ENCODE measurements at regions not wholly inside any gene's neighbourhood (a gene's known extent, or its start where the extent isn't known, plus 50 kb on each side); places are given as distances from the start of the nearest gene placed in this dataset.

DNA sequence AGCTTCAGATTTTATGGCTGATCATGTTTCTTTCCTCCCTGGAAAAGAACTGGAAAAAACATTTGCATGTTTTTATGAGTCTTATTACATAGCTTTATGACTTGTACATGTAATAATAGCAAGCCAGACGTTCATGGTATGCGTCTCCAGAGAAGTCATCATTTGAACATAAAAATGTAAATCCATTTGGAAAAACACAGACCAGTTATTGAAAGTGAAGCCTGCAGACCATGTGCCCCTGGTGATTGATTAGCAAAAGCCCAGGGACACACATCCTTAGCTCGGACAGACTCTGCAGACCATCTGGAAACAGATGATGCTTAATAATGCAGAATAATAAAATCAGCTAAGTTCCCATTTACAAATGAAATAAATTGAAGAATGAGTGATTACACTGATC, 283.1 kb downstream of the TDRD15 start:
- no peak for TF ChIP-seq CHD2 (IDR thresholded peaks at IDR 0.05; ENCODE audit: low read length, partially characterized antibody)
- TF ChIP-seq, protein P1, sequence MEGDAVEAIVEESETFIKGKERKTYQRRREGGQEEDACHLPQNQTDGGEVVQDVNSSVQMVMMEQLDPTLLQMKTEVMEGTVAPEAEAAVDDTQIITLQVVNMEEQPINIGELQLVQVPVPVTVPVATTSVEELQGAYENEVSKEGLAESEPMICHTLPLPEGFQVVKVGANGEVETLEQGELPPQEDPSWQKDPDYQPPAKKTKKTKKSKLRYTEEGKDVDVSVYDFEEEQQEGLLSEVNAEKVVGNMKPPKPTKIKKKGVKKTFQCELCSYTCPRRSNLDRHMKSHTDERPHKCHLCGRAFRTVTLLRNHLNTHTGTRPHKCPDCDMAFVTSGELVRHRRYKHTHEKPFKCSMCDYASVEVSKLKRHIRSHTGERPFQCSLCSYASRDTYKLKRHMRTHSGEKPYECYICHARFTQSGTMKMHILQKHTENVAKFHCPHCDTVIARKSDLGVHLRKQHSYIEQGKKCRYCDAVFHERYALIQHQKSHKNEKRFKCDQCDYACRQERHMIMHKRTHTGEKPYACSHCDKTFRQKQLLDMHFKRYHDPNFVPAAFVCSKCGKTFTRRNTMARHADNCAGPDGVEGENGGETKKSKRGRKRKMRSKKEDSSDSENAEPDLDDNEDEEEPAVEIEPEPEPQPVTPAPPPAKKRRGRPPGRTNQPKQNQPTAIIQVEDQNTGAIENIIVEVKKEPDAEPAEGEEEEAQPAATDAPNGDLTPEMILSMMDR (IDR thresholded peaks at IDR 0.05): no peak
- no peak for TF ChIP-seq RCOR1 (IDR thresholded peaks at IDR 0.05; ENCODE audit: low read depth, low read length)
- TF ChIP-seq POLR2AphosphoS2 (conservative IDR thresholded peaks at IDR 0.05; ENCODE audit: low read length): no peak
- TF ChIP-seq, protein P2, sequence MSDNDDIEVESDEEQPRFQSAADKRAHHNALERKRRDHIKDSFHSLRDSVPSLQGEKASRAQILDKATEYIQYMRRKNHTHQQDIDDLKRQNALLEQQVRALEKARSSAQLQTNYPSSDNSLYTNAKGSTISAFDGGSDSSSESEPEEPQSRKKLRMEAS (IDR thresholded peaks at IDR 0.05): no peak
- TF ChIP-seq HOXA7 (CRISPR knock-in tag; IDR thresholded peaks at IDR 0.05): no peak
- TF ChIP-seq RNF2 (IDR thresholded peaks at IDR 0.05; ENCODE audit: borderline replicate concordance, low read depth): no peak
- TF ChIP-seq NFE2L2 (conservative IDR thresholded peaks at IDR 0.05; ENCODE audit: low read length): no peak
- TF ChIP-seq, protein P3, sequence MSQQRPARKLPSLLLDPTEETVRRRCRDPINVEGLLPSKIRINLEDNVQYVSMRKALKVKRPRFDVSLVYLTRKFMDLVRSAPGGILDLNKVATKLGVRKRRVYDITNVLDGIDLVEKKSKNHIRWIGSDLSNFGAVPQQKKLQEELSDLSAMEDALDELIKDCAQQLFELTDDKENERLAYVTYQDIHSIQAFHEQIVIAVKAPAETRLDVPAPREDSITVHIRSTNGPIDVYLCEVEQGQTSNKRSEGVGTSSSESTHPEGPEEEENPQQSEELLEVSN (IDR thresholded peaks at IDR 0.05; ENCODE audit: borderline replicate concordance, low read depth): no peak
- no peak for TF ChIP-seq JUN (IDR thresholded peaks at IDR 0.05)
- TF ChIP-seq POLR2A (IDR thresholded peaks at IDR 0.05; ENCODE audit: low read length): no peak
- no peak for TF ChIP-seq RFX5 (IDR thresholded peaks at IDR 0.05)
